ENCODE measurements at regions not wholly inside any gene's neighbourhood (a gene's known extent, or its start where the extent isn't known, plus 50 kb on each side); places are given as distances from the start of the nearest gene placed in this dataset.

DNA sequence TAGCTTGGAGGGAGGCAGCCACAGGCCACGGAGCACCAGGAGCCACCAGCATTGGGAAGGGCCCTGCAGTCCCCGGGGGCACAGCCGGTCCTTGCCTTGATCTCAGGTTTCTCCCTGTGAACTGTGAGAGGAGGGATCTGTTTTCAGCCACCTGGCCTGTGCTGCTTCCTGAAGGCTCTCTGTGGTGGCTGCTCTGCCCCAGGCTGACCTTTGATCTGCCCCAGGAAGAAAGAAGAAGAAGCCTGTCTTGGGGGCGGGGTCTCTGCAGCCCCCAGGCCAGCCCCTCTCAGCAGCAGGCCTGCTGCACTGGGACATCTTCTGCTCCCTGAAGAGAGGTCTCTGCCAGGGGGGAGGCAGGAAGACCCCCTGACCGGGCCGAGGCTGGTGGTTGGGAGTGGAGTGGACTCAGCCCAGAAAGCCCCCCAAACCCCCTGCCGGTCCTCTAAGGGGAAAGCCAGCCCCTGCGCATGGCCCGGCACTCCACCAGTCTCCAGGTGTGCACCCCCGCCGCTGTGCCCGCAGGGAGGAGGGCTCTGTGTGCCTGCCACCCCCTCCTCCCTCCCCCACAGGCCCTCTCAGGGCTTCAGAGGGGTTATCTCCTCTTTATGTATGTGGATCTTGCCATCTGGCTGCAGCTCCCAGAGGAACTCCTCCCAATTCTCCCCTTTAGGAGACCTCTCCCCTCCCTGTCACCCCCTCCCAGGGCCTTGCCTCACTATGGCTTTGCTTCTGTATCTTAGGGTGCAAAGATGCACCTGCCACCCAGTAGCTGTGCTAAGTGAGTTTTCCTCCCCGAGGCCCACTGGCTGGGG is 675.3 kb downstream of the BRD1 start:
- Histone ChIP-seq H3K4me3 (ENCODE audit: severe bottlenecking) (no peak overlapping the region), H3K36me3 (ENCODE audit: low read depth) (no peaks in the 10 kb centered on the region), H3K27me3 (ENCODE audit: insufficient read depth, poor library complexity, severe bottlenecking) (no peaks in the 10 kb centered on the region), H3K27ac (ENCODE audit: poor library complexity, severe bottlenecking) (no peak overlapping the region), H3K9me3 (ENCODE audit: severe bottlenecking) (no peaks in the 10 kb centered on the region), H3K4me1 (ENCODE audit: insufficient read depth, poor library complexity, severe bottlenecking) (no peaks in the 10 kb centered on the region)
- ATAC-seq (ENCODE audit: low read depth): no peak
- no peak for DNase-seq (ENCODE audit: low spot score)
- TF ChIP-seq, protein P1, sequence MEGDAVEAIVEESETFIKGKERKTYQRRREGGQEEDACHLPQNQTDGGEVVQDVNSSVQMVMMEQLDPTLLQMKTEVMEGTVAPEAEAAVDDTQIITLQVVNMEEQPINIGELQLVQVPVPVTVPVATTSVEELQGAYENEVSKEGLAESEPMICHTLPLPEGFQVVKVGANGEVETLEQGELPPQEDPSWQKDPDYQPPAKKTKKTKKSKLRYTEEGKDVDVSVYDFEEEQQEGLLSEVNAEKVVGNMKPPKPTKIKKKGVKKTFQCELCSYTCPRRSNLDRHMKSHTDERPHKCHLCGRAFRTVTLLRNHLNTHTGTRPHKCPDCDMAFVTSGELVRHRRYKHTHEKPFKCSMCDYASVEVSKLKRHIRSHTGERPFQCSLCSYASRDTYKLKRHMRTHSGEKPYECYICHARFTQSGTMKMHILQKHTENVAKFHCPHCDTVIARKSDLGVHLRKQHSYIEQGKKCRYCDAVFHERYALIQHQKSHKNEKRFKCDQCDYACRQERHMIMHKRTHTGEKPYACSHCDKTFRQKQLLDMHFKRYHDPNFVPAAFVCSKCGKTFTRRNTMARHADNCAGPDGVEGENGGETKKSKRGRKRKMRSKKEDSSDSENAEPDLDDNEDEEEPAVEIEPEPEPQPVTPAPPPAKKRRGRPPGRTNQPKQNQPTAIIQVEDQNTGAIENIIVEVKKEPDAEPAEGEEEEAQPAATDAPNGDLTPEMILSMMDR (IDR thresholded peaks at IDR 0.05; ENCODE audit: poor library complexity, severe bottlenecking): no peak

DNA sequence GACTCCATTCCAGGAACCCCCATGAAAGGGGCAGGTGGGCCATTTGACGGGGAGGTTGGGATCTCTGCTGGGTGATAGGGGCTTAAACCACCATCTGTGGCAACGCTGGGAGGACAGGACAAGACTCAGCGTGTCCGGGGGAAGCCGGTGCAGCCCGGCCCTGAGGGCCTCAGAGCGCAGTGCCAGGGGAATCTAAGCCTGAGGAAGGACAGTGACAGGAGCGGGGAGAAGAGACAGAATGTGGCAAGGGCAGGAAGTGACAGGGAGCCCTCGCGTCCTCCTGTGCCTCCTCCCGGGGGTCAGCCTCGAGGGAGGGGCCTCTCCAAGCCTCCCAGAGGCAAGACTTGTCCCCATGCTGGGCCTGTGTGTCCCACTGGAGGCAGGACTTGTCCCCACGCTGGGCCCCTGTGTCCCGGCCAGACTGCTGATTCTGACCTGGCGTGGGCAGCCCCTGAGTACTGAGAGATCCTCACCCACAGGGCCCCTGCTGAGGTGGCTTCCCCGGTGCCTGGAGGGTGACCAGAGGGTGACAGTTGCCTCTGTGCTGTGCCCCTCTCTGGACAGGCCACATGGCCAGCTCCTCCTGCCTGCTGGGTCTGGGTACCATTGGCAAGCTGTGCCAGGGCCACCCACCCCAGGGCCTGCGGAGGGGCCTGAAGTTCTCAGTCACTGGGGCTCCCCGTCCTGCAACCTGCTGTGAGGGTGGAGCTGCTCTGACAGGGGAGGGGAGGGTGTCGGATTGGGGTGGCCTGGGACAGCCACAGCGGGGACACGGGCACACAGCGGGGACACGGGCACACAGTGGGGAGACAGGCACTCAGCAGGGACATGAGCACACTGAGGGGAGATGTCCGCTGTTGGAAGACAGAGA is 676.2 kb downstream of the BRD1 start:
- Histone ChIP-seq H3K9me3 (ENCODE audit: severe bottlenecking) (no peaks in the 10 kb centered on the region), H3K27ac (ENCODE audit: poor library complexity, severe bottlenecking) (no peak overlapping the region), H3K4me1 (ENCODE audit: insufficient read depth, poor library complexity, severe bottlenecking) (no peaks in the 10 kb centered on the region), H3K36me3 (ENCODE audit: low read depth) (no peaks in the 10 kb centered on the region), H3K27me3 (ENCODE audit: insufficient read depth, poor library complexity, severe bottlenecking) (no peaks in the 10 kb centered on the region), H3K4me3 (ENCODE audit: severe bottlenecking) (no peak overlapping the region)
- ATAC-seq (ENCODE audit: low read depth) (0 out of 3 replicates have a peak, but pooled peaks have one; percentile 21), DNase-seq (ENCODE audit: low spot score) (peak; percentile 51)
- TF ChIP-seq, protein P1 (IDR thresholded peaks at IDR 0.05; ENCODE audit: poor library complexity, severe bottlenecking): no peak

DNA sequence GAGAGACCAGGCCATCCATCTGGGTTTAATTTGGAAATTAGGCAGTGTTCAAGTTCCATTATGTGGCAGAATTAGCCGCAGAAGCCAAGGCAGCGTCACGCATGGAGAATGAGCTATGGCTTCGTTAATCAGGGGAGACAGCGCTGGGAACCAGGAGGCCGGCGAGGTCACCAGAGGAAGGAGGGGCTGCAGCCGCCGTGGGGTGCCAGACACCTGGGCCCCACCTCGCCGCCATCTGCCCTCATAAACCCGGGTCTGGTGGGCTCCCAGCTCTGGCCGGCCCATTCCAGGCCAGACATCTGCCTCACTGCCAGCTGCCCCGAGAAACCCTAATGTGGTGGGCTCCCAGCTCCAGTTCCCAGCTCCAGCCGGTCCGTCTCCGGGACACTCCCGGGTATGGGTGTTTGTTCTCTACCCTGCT is 676.9 kb downstream of the BRD1 start:
- TF ChIP-seq, protein P1 (IDR thresholded peaks at IDR 0.05; ENCODE audit: poor library complexity, severe bottlenecking): no peak
- Histone ChIP-seq H3K4me1 (ENCODE audit: insufficient read depth, poor library complexity, severe bottlenecking) (no peaks in the 10 kb centered on the region), H3K9me3 (ENCODE audit: severe bottlenecking) (no peaks in the 10 kb centered on the region), H3K36me3 (ENCODE audit: low read depth) (no peaks in the 10 kb centered on the region), H3K27ac (ENCODE audit: poor library complexity, severe bottlenecking) (no peak overlapping the region), H3K4me3 (ENCODE audit: severe bottlenecking) (no peak overlapping the region), H3K27me3 (ENCODE audit: insufficient read depth, poor library complexity, severe bottlenecking) (no peaks in the 10 kb centered on the region)
- DNase-seq (ENCODE audit: low spot score) (peak; percentile 38), ATAC-seq (ENCODE audit: low read depth) (no peak)

DNA sequence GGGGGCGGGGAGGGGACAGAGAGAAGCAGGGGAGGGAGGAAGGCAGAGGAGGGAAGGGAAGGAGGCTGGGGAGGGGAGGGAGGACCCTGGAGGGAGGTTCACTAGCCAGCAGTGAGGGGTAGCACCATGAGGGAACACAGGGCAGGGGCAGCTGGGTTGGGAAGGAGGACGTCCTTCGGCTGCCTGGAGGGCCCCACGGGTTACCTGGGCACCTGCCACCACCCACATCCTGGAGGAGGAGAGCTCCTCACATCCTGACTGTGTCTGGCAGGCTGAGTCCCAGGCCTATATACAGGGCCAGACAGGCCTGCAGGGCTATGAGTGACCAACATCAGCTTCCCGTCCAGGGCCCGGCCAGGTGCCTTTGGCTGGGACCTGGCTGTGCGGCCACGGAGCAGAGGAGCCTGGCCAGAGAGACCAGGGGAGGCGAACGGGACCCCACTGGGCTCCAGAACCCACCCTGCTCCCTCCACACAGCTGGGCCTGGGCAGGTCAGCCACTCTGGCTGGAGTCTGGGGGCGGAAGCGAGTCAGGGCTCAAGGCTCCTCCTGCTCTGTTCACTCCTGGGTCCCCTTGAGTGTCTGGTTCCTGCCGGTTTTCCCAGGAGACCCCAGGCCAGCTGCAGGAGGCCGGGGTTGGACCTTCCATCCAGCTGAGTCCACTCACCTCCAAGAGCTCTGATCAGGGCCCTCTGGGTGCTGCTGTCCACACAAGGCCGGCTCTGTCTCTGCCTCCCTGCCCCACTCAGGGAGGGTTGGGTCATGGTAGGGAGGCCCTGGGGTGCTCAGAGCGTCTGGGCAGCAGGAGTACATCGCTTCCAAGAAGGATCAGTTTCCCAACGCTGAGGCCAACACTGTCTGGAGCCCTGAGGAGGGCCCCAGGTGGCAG is 677.7 kb downstream of the BRD1 start:
- Histone ChIP-seq H3K9me3 (ENCODE audit: severe bottlenecking) (no peaks in the 10 kb centered on the region), H3K4me1 (ENCODE audit: insufficient read depth, poor library complexity, severe bottlenecking) (no peaks in the 10 kb centered on the region), H3K27me3 (ENCODE audit: insufficient read depth, poor library complexity, severe bottlenecking) (no peaks in the 10 kb centered on the region), H3K27ac (ENCODE audit: poor library complexity, severe bottlenecking) (no peak overlapping the region), H3K4me3 (ENCODE audit: severe bottlenecking) (no peak overlapping the region), H3K36me3 (ENCODE audit: low read depth) (no peaks in the 10 kb centered on the region)
- DNase-seq (ENCODE audit: low spot score): peak; percentile 29
- no peak; the same call in 2 of the 3 replicates for ATAC-seq (ENCODE audit: low read depth)
- TF ChIP-seq, protein P1 (IDR thresholded peaks at IDR 0.05; ENCODE audit: poor library complexity, severe bottlenecking): no peak
